Pancreas (tissue), 10 donors: ENCODE measurements at regions not wholly inside any gene's neighbourhood (a gene's known extent, or its start where the extent isn't known, plus 50 kb on each side); places are given as distances from the start of the nearest gene placed in this dataset.

Experiments
- ATAC-seq, 4 donors: fragments of 200-7000 bp; cut with Tn5 transposase; one replicate each; pipeline versions ENCODE4 v1.8.0 to v1.9.1; 2020; ENCODE audit warnings: mild to moderate bottlenecking in 4 of 4, moderate library complexity in 4 of 4
- DNase-seq, 6 donors: peaks; one replicate each; pipeline ENCODE4 v3.0.0-alpha.2; 2020
- FAIRE-seq: peaks from 2 replicates; lab custom pipeline; 2012; peaks lifted over from hg19 to GRCh38; lab: Jason Lieb, UNC
- H3K27ac ChIP-seq, 4 donors: fragments of 200-600 bp; sonication (generic); 1 replicate in 3 of 4; 2 replicates in 1 of 4; pipeline versions ENCODE4 v1.5.0 to v1.8.0; 2020
- H3K27me3 ChIP-seq, 4 donors: fragments of 200-600 bp; one replicate each; pipeline ENCODE4 v1.8.0; 2021
- H3K36me3 ChIP-seq, 3 donors: fragments of 200-600 bp; sonication (generic) in 1 of 3; one replicate each; pipeline versions ENCODE4 v1.5.0 to v1.8.0; 2020 to 2021
- H3K4me1 ChIP-seq, 3 donors: fragments of 200-600 bp; one replicate each; pipeline ENCODE4 v1.8.0; 2021
- H3K4me3 ChIP-seq, 4 donors: fragments of 200-600 bp; sonication (generic) in 2 of 4; one replicate each; pipeline versions ENCODE4 v1.5.0 to v1.8.0; 2020 to 2021
- H3K9me3 ChIP-seq, 4 donors: fragments of 200-600 bp; one replicate each; pipeline ENCODE4 v1.8.0; 2021
- CTCF ChIP-seq, 4 donors: fragments of 200-600 bp; sonication (generic) in 3 of 4; IDR thresholded peaks; one replicate each; pipeline versions ENCODE4 v1.5.0 to v1.8.0; 2021; ENCODE audit warnings: antibody characterized with exemption in 4 of 4
- WGBS, 2 donors: extraction: QIAGEN DNeasy Blood & Tissue Kit; methylation state at CpG; one replicate each; pipeline ENCODE4 v1.1.7; 2013; 5-methylcytosine and 5-hydroxymethylcytosine counted together
- intact Hi-C, 3 donors: fragments of 100-400 bp; cut with DNase I; formaldehyde crosslinking; loops; one replicate each; pipeline versions ENCODE4 v1.11.1 to v1.14.2; 2022
- donor health status: healthy with polysubstance abuse.
- donor health status: DM: no; HTN: no; CAD: no; lungs with moderate emphysema.
- donor health status: DM: no; HTN: no; CAD: no.
- donor health status: control.
- donor health status: control.
- donor health status: Bipolar disorder and iron deficiency.
- donor health status: DM: yes; HTN: yes; CAD: no.
- donor health status: DM: no; HTN: no; CAD: no.
- donor health status: DM: no; HTN: no; CAD: no.
- donor health status: DM: yes; HTN: yes; CAD: no.

- peaks cover 0 to 4% (median 0%) of the 10 kb centered on the region in 4 donors for H3K27me3 ChIP-seq
- no peaks in the 10 kb centered on the region for H3K36me3 ChIP-seq
- FAIRE-seq (no peak), ATAC-seq (no peak), DNase-seq (no peak)
- no peaks in the 10 kb centered on the region for H3K9me3 ChIP-seq
- H3K4me3 ChIP-seq: no peak overlapping the region
- H3K27ac ChIP-seq: no peak overlapping the region
- 68 to 88% methylated on average over 1 of the region's 1 CpG for WGBS, 2 donors
- H3K4me1 ChIP-seq: no peaks in the 10 kb centered on the region
- no peak for TF ChIP-seq CTCF (IDR thresholded peaks at IDR 0.05)
- intact Hi-C loops: no loop called here
Observed at GRCh38 chrX:132272826-132273225, 53.6 kb upstream of the RAP2C start.

- no peak for ATAC-seq
- intact Hi-C loops: no loop called here
- no peak overlapping the region for H3K4me3 ChIP-seq
- no peak overlapping the region for H3K27ac ChIP-seq
- TF ChIP-seq CTCF (IDR thresholded peaks at IDR 0.05): no peak
- H3K36me3 ChIP-seq: no peaks in the 10 kb centered on the region
- H3K4me1 ChIP-seq: peaks cover 0 to 6% (median 3%) of the 10 kb centered on the region in 3 donors
- DNase-seq: no peak
- H3K9me3 ChIP-seq: no peaks in the 10 kb centered on the region
- 45 to 55% methylated on average over 3 of the region's 3 CpGs for WGBS, 2 donors
- H3K27me3 ChIP-seq: no peaks in the 10 kb centered on the region
- FAIRE-seq: no peak
Observed at GRCh38 chrX:132271311-132271778, 52.1 kb upstream of the RAP2C start.

- Histone ChIP-seq H3K4me1 (peaks cover 0 to 6% (median 3%) of the 10 kb centered on the region in 3 donors), H3K36me3 (no peaks in the 10 kb centered on the region), H3K27me3 (no peaks in the 10 kb centered on the region), H3K9me3 (no peaks in the 10 kb centered on the region), H3K4me3 (no peak overlapping the region), H3K27ac (no peak overlapping the region)
- peak; percentile 39 for FAIRE-seq
- ATAC-seq: peak in 2 of 4 donors; percentile 44 to 57
- no peak for DNase-seq
- intact Hi-C loops: no loop called here
- no peak for TF ChIP-seq CTCF (IDR thresholded peaks at IDR 0.05)
- WGBS, 2 donors: 49 to 51% methylated on average over 3 of the region's 3 CpGs
Observed at GRCh38 chrX:132270699-132271098, 51.5 kb upstream of the RAP2C start.

- H3K4me3 ChIP-seq: no peak overlapping the region
- 88 to 92% methylated on average over 2 of the region's 2 CpGs for WGBS, 2 donors
Observed at GRCh38 chrX:132270021-132270420, 50.8 kb upstream of the RAP2C start.

More at GRCh38 chrX:132270021-132270420, 50.8 kb upstream of the RAP2C start:
- TF ChIP-seq CTCF (IDR thresholded peaks at IDR 0.05): no peak
- no peaks in the 10 kb centered on the region for H3K36me3 ChIP-seq
- ATAC-seq: no peak
- no peaks in the 10 kb centered on the region for H3K9me3 ChIP-seq
- no peak for FAIRE-seq
- intact Hi-C loops: no loop called here
- H3K27me3 ChIP-seq: no peaks in the 10 kb centered on the region
- DNase-seq: no peak
- H3K27ac ChIP-seq: no peak overlapping the region
- H3K4me1 ChIP-seq: peaks cover 0 to 6% (median 3%) of the 10 kb centered on the region in 3 donors
